ENCODE measurements at regions not wholly inside any gene's neighbourhood (a gene's known extent, or its start where the extent isn't known, plus 50 kb on each side); places are given as distances from the start of the nearest gene placed in this dataset.

- no peaks in the 10 kb centered on the region for H3K27me3 ChIP-seq (ENCODE audit: control insufficient read depth, low read length)
- H3K4me2 ChIP-seq (ENCODE audit: low read length), result peak overlapping the region; percentile 28
- no peaks in the 10 kb centered on the region for H3F3A ChIP-seq (ENCODE audit: control insufficient read depth, insufficient read depth)
- no peaks in the 10 kb centered on the region for H3K9me3 ChIP-seq (ENCODE audit: control insufficient read depth, insufficient read depth, low read length)
- no peaks in the 10 kb centered on the region for H4K20me1 ChIP-seq (ENCODE audit: control insufficient read depth, insufficient read depth, low read depth, low read length)
- no peak overlapping the region for H3K27ac ChIP-seq (ENCODE audit: low read depth, low read length)
- H3K9me2 ChIP-seq (replicated peaks; ENCODE audit: control insufficient read depth, low read length), result no peaks in the 10 kb centered on the region
- H3K79me2 ChIP-seq (ENCODE audit: control insufficient read depth, low read length), result no peaks in the 10 kb centered on the region
- peaks cover 15% of the 10 kb centered on the region for H3K4me1 ChIP-seq (ENCODE audit: control insufficient read depth, low read length)
- H3K4me3 ChIP-seq (ENCODE audit: low read length), result no peak overlapping the region
- no peaks in the 10 kb centered on the region for H3K36me3 ChIP-seq (ENCODE audit: control insufficient read depth, low read length)
- no peak for TF ChIP-seq EZH2phosphoT487 (IDR thresholded peaks at IDR 0.05; ENCODE audit: borderline replicate concordance, low read length)
- TF ChIP-seq CTCF (IDR thresholded peaks at IDR 0.05; ENCODE audit: low read depth, low read length, poor library complexity, severe bottlenecking), result no peak
Observed at GRCh38 chr6:144730088-144730645, 445.0 kb downstream of the UTRN start.

- H3K36me3 ChIP-seq (ENCODE audit: control insufficient read depth, low read length), result no peaks in the 10 kb centered on the region
- no peaks in the 10 kb centered on the region for H3K9me2 ChIP-seq (replicated peaks; ENCODE audit: control insufficient read depth, low read length)
- TF ChIP-seq EZH2phosphoT487 (IDR thresholded peaks at IDR 0.05; ENCODE audit: borderline replicate concordance, low read length), result no peak
- TF ChIP-seq CTCF (IDR thresholded peaks at IDR 0.05; ENCODE audit: low read depth, low read length, poor library complexity, severe bottlenecking), result no peak
Observed at GRCh38 chr6:144731229-144731628, 446.1 kb downstream of the UTRN start.

GRCh38 chr6:144736763-144737162 lies 451.6 kb downstream of the UTRN start:
- H3K9me3 ChIP-seq (ENCODE audit: control insufficient read depth, insufficient read depth, low read length), result no peaks in the 10 kb centered on the region

More at GRCh38 chr6:144731229-144731628, 446.1 kb downstream of the UTRN start:
- peaks cover 13% of the 10 kb centered on the region for H3K4me1 ChIP-seq (ENCODE audit: control insufficient read depth, low read length)
- H3K9me3 ChIP-seq (ENCODE audit: control insufficient read depth, insufficient read depth, low read length), result no peaks in the 10 kb centered on the region
- H3K79me2 ChIP-seq (ENCODE audit: control insufficient read depth, low read length), result no peaks in the 10 kb centered on the region
- H4K20me1 ChIP-seq (ENCODE audit: control insufficient read depth, insufficient read depth, low read depth, low read length), result no peaks in the 10 kb centered on the region
- no peak overlapping the region for H3K27ac ChIP-seq (ENCODE audit: low read depth, low read length)
- no peak overlapping the region for H3K4me2 ChIP-seq (ENCODE audit: low read length)
- no peaks in the 10 kb centered on the region for H3F3A ChIP-seq (ENCODE audit: control insufficient read depth, insufficient read depth)
- H3K4me3 ChIP-seq (ENCODE audit: low read length), result no peak overlapping the region
- no peaks in the 10 kb centered on the region for H3K27me3 ChIP-seq (ENCODE audit: control insufficient read depth, low read length)

More at GRCh38 chr6:144736763-144737162, 451.6 kb downstream of the UTRN start:
- no peaks in the 10 kb centered on the region for H3K36me3 ChIP-seq (ENCODE audit: control insufficient read depth, low read length)
- H3K4me1 ChIP-seq (ENCODE audit: control insufficient read depth, low read length), result no peaks in the 10 kb centered on the region
- H3K27ac ChIP-seq (ENCODE audit: low read depth, low read length), result no peak overlapping the region
- H3K27me3 ChIP-seq (ENCODE audit: control insufficient read depth, low read length), result no peaks in the 10 kb centered on the region
- H3K4me2 ChIP-seq (ENCODE audit: low read length), result no peak overlapping the region
- H4K20me1 ChIP-seq (ENCODE audit: control insufficient read depth, insufficient read depth, low read depth, low read length), result no peaks in the 10 kb centered on the region
- no peaks in the 10 kb centered on the region for H3K9me2 ChIP-seq (replicated peaks; ENCODE audit: control insufficient read depth, low read length)
- no peaks in the 10 kb centered on the region for H3F3A ChIP-seq (ENCODE audit: control insufficient read depth, insufficient read depth)
- TF ChIP-seq CTCF (IDR thresholded peaks at IDR 0.05; ENCODE audit: low read depth, low read length, poor library complexity, severe bottlenecking) (no peak), EZH2phosphoT487 (IDR thresholded peaks at IDR 0.05; ENCODE audit: borderline replicate concordance, low read length) (no peak)
- H3K4me3 ChIP-seq (ENCODE audit: low read length), result no peak overlapping the region
- no peaks in the 10 kb centered on the region for H3K79me2 ChIP-seq (ENCODE audit: control insufficient read depth, low read length)
